RKO (cell line): ENCODE measurements at regions not wholly inside any gene's neighbourhood (a gene's known extent, or its start where the extent isn't known, plus 50 kb on each side); places are given as distances from the start of the nearest gene placed in this dataset.

Experiments used
- DNase-seq: peaks from one replicate; pipeline ENCODE4 v3.0.0-alpha.2; 2016; ENCODE audit warnings: low spot score

- DNase-seq, result no peak
These were observed 77.3 kb upstream of the UBAC2 start for GRCh38 chr13:99123101-99124045.

- DNase-seq, result no peak
These were observed 76.6 kb upstream of the UBAC2 start for GRCh38 chr13:99124046-99124400.

- DNase-seq, result peak; percentile 72
These were observed 75.8 kb upstream of the UBAC2 start for GRCh38 chr13:99124794-99125316.

GRCh38 chr13:99125326-99125915 is 75.2 kb upstream of the UBAC2 start:
- no peak for DNase-seq

- DNase-seq, result no peak
These were observed 73.8 kb upstream of the UBAC2 start for GRCh38 chr13:99126821-99127220.

- DNase-seq, result no peak
These were observed 71.6 kb upstream of the UBAC2 start for GRCh38 chr13:99129050-99129449.

- DNase-seq, result no peak
These were observed 70.7 kb upstream of the UBAC2 start for GRCh38 chr13:99129951-99130350.

- no peak for DNase-seq
These were observed 69.2 kb upstream of the UBAC2 start for GRCh38 chr13:99131410-99131809.

- no peak for DNase-seq
These were observed 68.3 kb upstream of the UBAC2 start for GRCh38 chr13:99132295-99132835.

- DNase-seq, result no peak
These were observed 67.4 kb upstream of the UBAC2 start for GRCh38 chr13:99133230-99133629.

- no peak for DNase-seq
These were observed 66.8 kb upstream of the UBAC2 start for GRCh38 chr13:99133848-99134247.

GRCh38 chr13:99135591-99135990 is 65.1 kb upstream of the UBAC2 start:
- no peak for DNase-seq

- no peak for DNase-seq
These were observed 64.2 kb upstream of the UBAC2 start for GRCh38 chr13:99136427-99136954.

GRCh38 chr13:99140831-99141230 is 59.8 kb upstream of the UBAC2 start:
- DNase-seq, result no peak

- DNase-seq, result no peak
These were observed 56.8 kb upstream of the UBAC2 start for GRCh38 chr13:99143904-99144303.

- no peak for DNase-seq
These were observed 56.3 kb upstream of the UBAC2 start for GRCh38 chr13:99144306-99144705.

GRCh38 chr13:99145461-99145860 is 55.2 kb upstream of the UBAC2 start:
- no peak for DNase-seq

GRCh38 chr13:99150575-99151361 is 49.9 kb upstream of the UBAC2 start:
- DNase-seq, result no peak
